Breast epithelium (tissue), 4 donors: ENCODE measurements at regions not wholly inside any gene's neighbourhood (a gene's known extent, or its start where the extent isn't known, plus 50 kb on each side); places are given as distances from the start of the nearest gene placed in this dataset.

Experiments used
- DNase-seq, 2 donors: peaks; one replicate each; pipeline ENCODE4 v3.0.0-alpha.2; 2019; ENCODE audit warnings: low spot score in 2 of 2
- H3K27ac ChIP-seq, 2 donors: fragments of 200-600 bp; sonication (generic) in 1 of 2; one replicate each; pipeline ENCODE4 v1.5.1; 2016 to 2019; ENCODE audit warnings: mild to moderate bottlenecking in 1 of 2
- H3K27me3 ChIP-seq, 2 donors: fragments of 200-600 bp; sonication (generic) in 1 of 2; one replicate each; pipeline versions ENCODE4 v1.5.1 to v1.6.0; 2017 to 2019; ENCODE audit warnings: control low read depth in 1 of 2, mild to moderate bottlenecking in 1 of 2
- H3K36me3 ChIP-seq: fragments of 200-600 bp; one replicate; pipeline ENCODE4 v1.5.1; 2019
- H3K4me1 ChIP-seq, 2 donors: fragments of 200-600 bp; sonication (generic); one replicate each; pipeline ENCODE4 v1.5.1; 2016 to 2019; ENCODE audit warnings: control low read depth in 1 of 2
- H3K4me3 ChIP-seq, 3 donors: fragments of 200-600 bp; sonication (generic); 1 replicate in 2 of 3; 2 replicates in 1 of 3; pipeline ENCODE4 v1.5.1; 2016 to 2019; ENCODE audit warnings: mild to moderate bottlenecking in 3 of 3, moderate library complexity in 2 of 3
- H3K9me3 ChIP-seq, 2 donors: fragments of 200-600 bp; sonication (generic) in 1 of 2; one replicate each; pipeline ENCODE4 v1.5.1; 2016 to 2019; ENCODE audit warnings: control low read depth in 1 of 2
- CTCF ChIP-seq, 3 donors: fragments of 450-650 bp; IDR thresholded peaks; one replicate each; pipeline ENCODE4 v1.5.1; 2016 to 2017; ENCODE audit warnings: antibody characterized with exemption in 3 of 3, mild to moderate bottlenecking in 3 of 3, moderate library complexity in 3 of 3
- POLR2A ChIP-seq: fragments of 450-650 bp; IDR thresholded peaks from one replicate; pipeline ENCODE4 v1.6.1; 2016; ENCODE audit warnings: antibody characterized with exemption, mild to moderate bottlenecking, moderate library complexity
- POLR2AphosphoS5 ChIP-seq, 3 donors: sonication (generic); formaldehyde crosslinking; IDR thresholded peaks; one replicate each; pipeline ENCODE4 v1.6.1; 2017; ENCODE audit warnings: antibody characterized with exemption in 3 of 3
- intact Hi-C: fragments of 100-400 bp; cut with DNase I; formaldehyde crosslinking; loops from one replicate; pipeline ENCODE4 v1.15.1; 2023; ENCODE audit warnings: low total_unique reads

GRCh38 chr13:59346999-59347723 lies 816.6 kb downstream of the DIAPH3 start:
- intact Hi-C loops: no loop called here
- Histone ChIP-seq H3K36me3 (no peaks in the 10 kb centered on the region), H3K27ac (no peak overlapping the region), H3K9me3 (no peaks in the 10 kb centered on the region), H3K4me1 (no peaks in the 10 kb centered on the region), H3K4me3 (no peak overlapping the region), H3K27me3 (no peaks in the 10 kb centered on the region)
- no peak for DNase-seq
- TF ChIP-seq CTCF (IDR thresholded peaks at IDR 0.05) (no peak), POLR2A (no peak), POLR2AphosphoS5 (IDR thresholded peaks at IDR 0.05) (no peak)

GRCh38 chr13:59348617-59349016 lies 815.1 kb downstream of the DIAPH3 start:
- Histone ChIP-seq H3K27ac (no peak overlapping the region), H3K27me3 (no peaks in the 10 kb centered on the region), H3K9me3 (no peaks in the 10 kb centered on the region), H3K36me3 (no peaks in the 10 kb centered on the region), H3K4me3 (no peak overlapping the region), H3K4me1 (no peaks in the 10 kb centered on the region)
- intact Hi-C loops: no loop called here
- TF ChIP-seq CTCF (IDR thresholded peaks at IDR 0.05): no peak
- TF ChIP-seq POLR2AphosphoS5 (IDR thresholded peaks at IDR 0.05): no peak
- TF ChIP-seq POLR2A: no peak
- DNase-seq: no peak

DNA sequence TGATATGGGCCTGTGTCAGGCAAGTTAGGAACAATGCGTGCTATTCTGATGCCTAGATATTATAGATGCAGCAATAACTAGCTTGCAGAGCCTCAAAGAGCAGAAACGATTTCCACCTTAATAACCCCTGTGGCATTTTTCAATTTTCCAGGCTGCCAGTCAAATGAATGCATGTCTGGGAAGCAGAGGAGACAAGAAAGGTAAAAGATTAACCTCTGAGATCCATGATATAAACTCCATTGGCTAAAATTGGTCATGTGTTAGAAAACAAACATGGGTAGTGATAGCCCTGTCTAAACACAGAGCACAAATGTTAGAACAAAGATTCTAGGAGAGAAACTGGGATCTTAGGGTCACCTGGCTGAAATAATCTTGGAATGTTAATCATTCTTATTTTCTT lies 811.1 kb downstream of the DIAPH3 start:
- Histone ChIP-seq H3K4me3 (no peak overlapping the region), H3K27ac (no peak overlapping the region), H3K9me3 (no peaks in the 10 kb centered on the region), H3K27me3 (no peaks in the 10 kb centered on the region), H3K36me3 (no peaks in the 10 kb centered on the region), H3K4me1 (no peaks in the 10 kb centered on the region)
- no peak for DNase-seq
- TF ChIP-seq POLR2A (no peak), POLR2AphosphoS5 (IDR thresholded peaks at IDR 0.05) (no peak), CTCF (IDR thresholded peaks at IDR 0.05) (no peak)
- intact Hi-C loops: no loop called here

DNA sequence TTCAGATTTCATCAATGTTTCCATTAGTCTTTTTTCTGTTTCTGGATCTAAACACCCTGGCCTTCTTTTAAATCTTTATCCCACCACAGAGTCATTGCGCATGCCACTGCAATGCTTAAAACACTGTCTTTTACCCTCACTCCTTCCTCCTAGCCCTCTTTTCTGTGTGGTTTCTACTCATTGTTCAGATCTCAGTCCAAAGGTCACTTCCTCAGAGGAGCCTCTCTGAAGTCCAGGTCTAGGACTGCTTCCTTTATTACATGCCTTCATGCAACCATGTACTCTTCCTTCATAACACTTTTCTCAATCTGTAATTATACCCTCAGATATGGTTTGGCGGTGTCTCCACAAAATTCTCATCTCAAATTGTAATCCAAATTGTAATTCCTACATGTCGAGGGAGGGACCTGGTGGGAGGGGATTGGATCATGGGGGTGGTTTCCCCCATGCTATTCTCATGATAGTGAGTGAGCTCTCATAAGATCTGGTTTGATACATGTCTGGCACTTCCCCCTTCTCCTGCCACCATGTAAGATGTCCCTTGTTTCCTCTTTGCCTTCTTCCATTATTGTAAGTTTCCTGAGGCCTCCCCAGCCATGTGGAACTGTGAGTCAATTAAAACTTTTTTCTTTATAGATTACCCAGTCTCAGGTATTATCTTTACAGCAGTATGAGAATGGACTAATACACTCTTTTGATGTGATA lies 808.9 kb downstream of the DIAPH3 start:
- no peaks in the 10 kb centered on the region for H3K27me3 ChIP-seq
- H3K4me3 ChIP-seq: no peak overlapping the region
- H3K36me3 ChIP-seq: no peaks in the 10 kb centered on the region
- no peak for TF ChIP-seq CTCF (IDR thresholded peaks at IDR 0.05)
- no peak for TF ChIP-seq POLR2AphosphoS5 (IDR thresholded peaks at IDR 0.05)
- TF ChIP-seq POLR2A: no peak
- intact Hi-C loops: no loop called here
- H3K4me1 ChIP-seq: no peaks in the 10 kb centered on the region
- no peak overlapping the region for H3K27ac ChIP-seq
- DNase-seq: no peak
- H3K9me3 ChIP-seq: no peaks in the 10 kb centered on the region

DNA sequence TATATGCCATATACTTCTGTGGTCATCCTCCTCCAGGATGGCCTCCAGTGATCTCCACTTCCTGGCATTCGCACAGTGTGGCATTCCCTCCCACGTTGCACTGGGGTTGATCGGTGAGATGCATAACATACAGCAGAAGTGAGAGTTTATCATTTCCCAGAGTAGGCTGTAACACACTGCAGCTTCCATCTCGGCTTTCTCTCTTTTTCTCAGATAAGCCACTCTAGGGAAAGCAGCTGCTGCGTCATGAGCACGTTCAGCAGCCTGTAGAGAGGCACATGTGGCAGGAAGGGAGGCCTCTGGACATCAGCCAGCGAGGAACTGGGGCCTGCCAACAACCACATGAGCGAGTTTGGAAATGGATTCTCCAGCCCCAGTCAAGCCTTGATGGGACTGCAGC lies 807.1 kb downstream of the DIAPH3 start:
- no peaks in the 10 kb centered on the region for H3K36me3 ChIP-seq
- no peaks in the 10 kb centered on the region for H3K27me3 ChIP-seq
- intact Hi-C loops: no loop called here
- no peaks in the 10 kb centered on the region for H3K9me3 ChIP-seq
- no peaks in the 10 kb centered on the region for H3K4me1 ChIP-seq
- DNase-seq: peak in 1 of 2 donors; percentile 18
- TF ChIP-seq CTCF (IDR thresholded peaks at IDR 0.05) (no peak), POLR2A (no peak), POLR2AphosphoS5 (IDR thresholded peaks at IDR 0.05) (no peak)
- no peak overlapping the region for H3K27ac ChIP-seq
- no peak overlapping the region for H3K4me3 ChIP-seq
